ENCODE measurements at regions not wholly inside any gene's neighbourhood (a gene's known extent, or its start where the extent isn't known, plus 50 kb on each side); places are given as distances from the start of the nearest gene placed in this dataset.

DNA sequence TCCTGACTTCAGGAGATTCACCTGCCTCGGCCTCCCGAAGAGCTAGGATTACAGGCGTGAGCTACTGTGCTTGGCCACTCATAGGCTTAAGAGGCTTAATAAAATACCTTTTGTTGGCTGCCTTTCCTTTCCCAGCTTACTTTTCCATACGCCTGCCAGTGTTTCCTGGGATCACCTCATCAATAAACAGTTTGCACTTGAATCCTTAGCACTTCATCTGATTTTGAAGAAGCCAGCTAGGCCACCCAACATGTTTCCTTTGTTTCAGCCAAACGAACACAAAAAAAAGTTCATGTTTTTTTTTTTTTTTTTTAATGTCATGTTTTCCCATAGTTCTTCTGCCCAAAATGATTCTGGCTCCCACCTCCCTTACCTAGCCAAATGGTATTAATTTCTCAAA is 92.3 kb downstream of the RAP2B start:
- H3K4me2 ChIP-seq, result no peak overlapping the region
- H3K9ac ChIP-seq, result no peak overlapping the region
- no peaks in the 10 kb centered on the region for H4K20me1 ChIP-seq
- no peaks in the 10 kb centered on the region for H3K9me3 ChIP-seq (replicated peaks in 1 of 11)
- H3K27me3 ChIP-seq, result no peaks in the 10 kb centered on the region
- TF ChIP-seq Cebpa-rat (IDR thresholded peaks at IDR 0.05), result no peak
- H3K36me3 ChIP-seq, result no peaks in the 10 kb centered on the region
- peaks cover 0 to 72% (median 0%) of the 10 kb centered on the region in 10 experiments; a peak in 6 of 20 replicates for H3K4me1 ChIP-seq
- no peak overlapping the region for H3K4me3 ChIP-seq
- H3K27ac ChIP-seq, result no peak overlapping the region

DNA sequence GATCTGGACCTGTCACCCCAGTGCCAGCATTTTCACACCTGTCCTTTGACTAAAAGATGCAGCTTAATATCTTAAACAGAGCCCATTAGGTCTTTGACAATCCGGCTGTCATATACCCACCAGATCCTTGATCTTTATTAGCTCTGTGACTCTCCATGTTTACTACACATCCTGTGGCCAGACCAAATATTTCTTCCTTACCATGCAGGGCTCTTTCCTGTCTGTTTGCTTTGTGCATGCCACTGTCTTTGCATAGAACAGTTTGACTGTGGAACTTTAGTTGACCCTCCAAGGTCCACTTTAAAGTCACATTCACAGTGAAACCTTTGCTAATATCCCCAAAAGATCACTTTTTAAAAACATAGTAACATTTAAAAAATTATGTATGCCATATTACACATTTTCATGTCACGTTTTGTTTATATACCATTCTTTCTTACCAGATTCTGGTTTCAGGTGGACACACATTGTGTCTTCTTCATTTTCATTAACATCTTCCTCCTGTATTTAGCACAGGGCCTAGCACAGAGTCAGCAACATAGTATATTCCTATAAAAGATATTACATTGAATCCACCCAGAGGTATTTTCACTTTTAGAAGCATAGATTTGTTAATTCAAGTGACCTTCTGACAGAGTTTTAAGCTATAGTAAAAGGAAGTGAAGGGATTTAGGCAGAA is 95.8 kb downstream of the RAP2B start:
- H3K4me2 ChIP-seq, result peak overlapping the region in 2 of 11 experiments; percentile 3 to 4; a peak in 2 of 22 replicates
- TF ChIP-seq Cebpa-rat (IDR thresholded peaks at IDR 0.05), result no peak
- no peak overlapping the region for H3K4me3 ChIP-seq
- H3K9me3 ChIP-seq (replicated peaks in 1 of 11), result no peaks in the 10 kb centered on the region
- no peaks in the 10 kb centered on the region for H3K36me3 ChIP-seq
- H4K20me1 ChIP-seq, result no peaks in the 10 kb centered on the region
- no peaks in the 10 kb centered on the region for H3K27me3 ChIP-seq
- H3K4me1 ChIP-seq, result peaks cover 0 to 38% (median 0%) of the 10 kb centered on the region in 10 experiments; a peak in 6 of 20 replicates
- H3K27ac ChIP-seq, result peak overlapping the region in 2 of 11 experiments; percentile 17 to 27; a peak in 2 of 22 replicates
- H3K9ac ChIP-seq, result 0 out of 22 replicates have a peak overlapping the region, but pooled peaks of 1 of the 11 experiments have one; percentile 6

DNA sequence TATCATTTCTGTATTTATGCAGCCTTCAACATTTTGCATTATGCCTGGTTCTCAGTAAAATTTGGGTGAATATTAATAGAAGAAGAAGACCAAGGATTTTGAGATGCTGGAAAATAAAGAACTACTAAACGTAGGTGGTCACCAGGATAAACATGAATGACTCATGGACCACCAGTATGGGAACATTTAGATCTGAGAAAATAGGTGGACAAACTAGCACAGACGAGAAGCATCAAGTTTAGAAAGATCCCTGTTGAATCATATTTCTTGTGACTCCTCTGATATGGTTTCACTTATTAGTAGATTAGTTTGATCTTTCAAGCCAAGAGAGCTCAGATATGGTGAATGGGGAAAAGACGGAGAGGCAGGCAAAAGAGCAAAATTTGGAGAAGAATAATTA is 97.9 kb downstream of the RAP2B start:
- Histone ChIP-seq H3K9ac (no peak overlapping the region), H3K4me1 (peaks cover 0 to 44% (median 0%) of the 10 kb centered on the region in 10 experiments; a peak in 6 of 20 replicates)
- no peak for TF ChIP-seq Cebpa-rat (IDR thresholded peaks at IDR 0.05)

DNA sequence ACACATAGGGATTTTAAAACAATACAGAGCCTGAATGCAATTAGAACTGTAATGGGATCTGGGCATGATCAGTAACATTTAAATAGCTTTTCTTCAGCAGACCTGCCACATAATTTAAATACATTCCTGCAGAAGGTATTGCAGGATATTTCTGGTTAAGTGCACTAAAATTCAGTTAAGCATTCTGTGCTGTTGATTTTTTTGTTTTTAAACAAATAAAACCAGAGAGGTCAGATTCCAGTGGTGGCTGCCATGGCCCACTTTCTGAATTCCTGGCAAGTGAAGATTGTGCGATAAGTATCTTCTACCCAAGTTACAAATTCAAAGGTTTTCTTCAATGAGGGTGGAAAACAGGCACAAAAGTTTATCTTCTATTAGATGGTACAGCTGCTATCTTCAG is 98.7 kb downstream of the RAP2B start:
- Histone ChIP-seq H3K9ac (no peak overlapping the region), H3K4me3 (no peak overlapping the region), H3K4me1 (peaks cover 0 to 39% (median 0%) of the 10 kb centered on the region in 10 experiments; a peak in 6 of 20 replicates), H3K36me3 (no peaks in the 10 kb centered on the region), H4K20me1 (no peaks in the 10 kb centered on the region), H3K27ac (no peak overlapping the region), H3K9me3 (replicated peaks in 1 of 11) (peaks cover 0 to 3% (median 0%) of the 10 kb centered on the region in 11 experiments; a peak in 1 of 22 replicates), H3K27me3 (no peaks in the 10 kb centered on the region), H3K4me2 (no peak overlapping the region)
- no peak for TF ChIP-seq Cebpa-rat (IDR thresholded peaks at IDR 0.05)

More for the DNA sequence above, 97.9 kb downstream of the RAP2B start:
- Histone ChIP-seq H3K9me3 (replicated peaks in 1 of 11) (no peaks in the 10 kb centered on the region), H3K27me3 (no peaks in the 10 kb centered on the region), H3K4me3 (no peak overlapping the region), H4K20me1 (no peaks in the 10 kb centered on the region), H3K36me3 (no peaks in the 10 kb centered on the region), H3K4me2 (no peak overlapping the region), H3K27ac (no peak overlapping the region)

DNA sequence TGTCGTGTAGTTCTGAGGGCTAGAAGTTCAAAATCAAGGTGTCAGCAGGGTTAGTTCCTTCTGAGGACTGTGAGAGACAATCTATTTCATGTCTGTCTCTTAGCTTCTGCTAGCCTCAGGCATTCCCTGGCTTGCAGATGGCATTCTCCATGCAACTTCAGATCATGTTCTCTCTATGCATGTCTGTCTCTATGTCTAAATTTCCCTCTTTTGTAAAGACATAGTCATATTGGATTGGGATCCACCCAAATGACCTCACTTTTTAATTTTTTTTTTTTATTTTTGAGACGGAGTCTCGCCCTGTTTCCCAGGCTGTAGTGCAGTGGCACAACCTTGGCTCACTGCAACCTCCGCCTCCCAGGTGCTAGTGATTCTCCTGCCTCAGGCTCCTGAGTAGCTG is 104.6 kb downstream of the RAP2B start:
- no peaks in the 10 kb centered on the region for H3K36me3 ChIP-seq
- H4K20me1 ChIP-seq, result no peaks in the 10 kb centered on the region
- H3K27me3 ChIP-seq, result no peaks in the 10 kb centered on the region
- H3K4me3 ChIP-seq, result no peak overlapping the region
- no peak overlapping the region for H3K9ac ChIP-seq
- no peak for TF ChIP-seq Cebpa-rat (IDR thresholded peaks at IDR 0.05)
- H3K9me3 ChIP-seq (replicated peaks in 1 of 11), result peaks cover 11 to 31% (median 18%) of the 10 kb centered on the region in 11 experiments; a peak in 19 of 22 replicates
- no peak overlapping the region for H3K4me2 ChIP-seq
- H3K4me1 ChIP-seq, result peaks cover 0 to 11% (median 0%) of the 10 kb centered on the region in 10 experiments; a peak in 3 of 20 replicates
- H3K27ac ChIP-seq, result no peak overlapping the region

DNA sequence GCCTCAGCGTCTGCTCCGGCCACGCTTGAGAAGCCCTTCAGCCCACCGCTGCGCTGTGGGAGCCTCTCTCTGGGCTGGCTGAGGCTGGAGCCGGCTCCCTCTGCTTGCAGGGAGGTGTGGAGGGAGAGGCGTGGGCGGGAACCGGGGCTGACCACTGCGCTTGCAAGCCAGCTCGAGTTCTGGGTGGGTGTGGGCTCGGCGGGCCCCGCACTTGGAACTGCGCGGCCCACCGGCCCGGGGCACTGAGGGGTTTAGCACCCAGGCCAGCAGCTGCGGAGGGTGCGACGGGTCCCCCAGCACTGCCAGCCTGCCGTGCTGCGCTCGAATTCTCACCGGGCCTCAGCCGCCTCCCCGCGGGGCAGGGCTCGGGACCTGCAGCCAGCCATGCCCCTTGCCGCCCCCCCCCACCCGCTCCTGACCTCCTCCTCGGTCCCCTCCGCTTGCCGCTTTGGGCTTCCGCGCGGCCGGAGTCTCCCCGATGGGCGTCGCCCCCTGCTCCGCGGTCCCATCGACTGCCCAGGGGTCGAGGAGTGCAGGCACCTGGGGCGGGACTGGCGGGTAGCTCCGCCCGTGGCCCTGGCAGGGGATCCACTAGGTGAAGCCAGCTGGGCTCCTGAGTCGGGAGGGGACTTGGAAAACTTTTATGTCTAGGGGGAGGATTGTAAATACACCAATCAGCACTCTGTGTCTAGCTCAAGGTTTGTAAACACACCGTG is 106.7 kb downstream of the RAP2B start:
- peaks cover 0 to 17% (median 0%) of the 10 kb centered on the region in 10 experiments; a peak in 6 of 20 replicates for H3K4me1 ChIP-seq
- H3K27me3 ChIP-seq, result no peaks in the 10 kb centered on the region
- no peak for TF ChIP-seq Cebpa-rat (IDR thresholded peaks at IDR 0.05)
- no peak overlapping the region for H3K4me2 ChIP-seq
- no peak overlapping the region for H3K9ac ChIP-seq
- no peaks in the 10 kb centered on the region for H3K36me3 ChIP-seq
- H3K9me3 ChIP-seq (replicated peaks in 1 of 11), result peaks cover 11 to 31% (median 18%) of the 10 kb centered on the region in 11 experiments; a peak in 19 of 22 replicates
- H4K20me1 ChIP-seq, result no peaks in the 10 kb centered on the region
- no peak overlapping the region for H3K27ac ChIP-seq
- no peak overlapping the region for H3K4me3 ChIP-seq

DNA sequence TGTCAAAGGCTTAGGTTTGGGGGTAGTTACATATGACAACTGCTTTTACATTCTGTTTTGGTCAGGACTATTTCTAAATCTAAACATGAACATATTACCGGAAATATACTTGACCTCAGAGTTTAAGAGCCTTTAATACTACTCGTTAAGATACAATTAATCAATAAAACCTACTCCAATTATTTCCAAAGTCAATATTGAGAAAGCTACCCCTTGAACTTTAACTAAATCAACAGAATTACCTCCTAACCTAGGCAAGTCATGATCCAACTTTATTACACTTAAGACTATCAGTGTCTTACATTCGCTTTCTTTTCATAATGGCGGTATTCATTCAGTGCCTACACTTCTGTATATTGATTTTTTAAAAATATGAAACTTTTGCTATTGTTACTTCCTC is 107.7 kb downstream of the RAP2B start:
- H3K4me3 ChIP-seq, result no peak overlapping the region
- no peak overlapping the region for H3K27ac ChIP-seq
- no peak for TF ChIP-seq Cebpa-rat (IDR thresholded peaks at IDR 0.05)
- no peak overlapping the region for H3K9ac ChIP-seq
- no peaks in the 10 kb centered on the region for H3K36me3 ChIP-seq
- no peaks in the 10 kb centered on the region for H3K27me3 ChIP-seq
- H4K20me1 ChIP-seq, result no peaks in the 10 kb centered on the region
- H3K9me3 ChIP-seq (replicated peaks in 1 of 11), result peaks cover 11 to 31% (median 18%) of the 10 kb centered on the region in 11 experiments; a peak in 19 of 22 replicates
- H3K4me2 ChIP-seq, result no peak overlapping the region
- peaks cover 0 to 19% (median 0%) of the 10 kb centered on the region in 10 experiments; a peak in 6 of 20 replicates for H3K4me1 ChIP-seq

DNA sequence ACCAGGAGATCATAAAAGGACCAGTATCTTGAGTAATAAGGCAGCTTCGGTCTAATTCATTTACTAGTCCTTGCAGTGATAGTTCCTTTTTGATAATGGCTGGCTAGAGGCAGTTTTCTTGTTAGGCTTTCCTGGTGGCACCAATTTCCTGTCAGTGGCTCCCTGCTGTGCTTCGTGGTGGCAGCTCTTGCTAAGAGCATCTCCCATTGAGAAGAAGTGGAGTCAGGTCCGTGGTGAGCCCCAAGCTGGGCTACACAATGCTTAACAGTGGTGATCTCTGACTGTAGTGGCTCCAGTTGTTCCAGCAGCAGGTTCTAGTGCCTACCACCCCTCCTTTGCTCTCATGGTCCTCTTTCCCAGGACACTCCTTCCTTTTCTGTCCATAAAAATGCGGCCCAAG is 111.2 kb downstream of the RAP2B start:
- TF ChIP-seq Cebpa-rat (IDR thresholded peaks at IDR 0.05), result no peak
- Histone ChIP-seq H3K27ac (no peak overlapping the region; a peak in 1 of 22 replicates), H3K9me3 (replicated peaks in 1 of 11) (peaks cover 6 to 8% (median 8%) of the 10 kb centered on the region in 11 experiments; a peak in 19 of 22 replicates), H3K4me3 (no peak overlapping the region), H3K36me3 (no peaks in the 10 kb centered on the region), H3K4me2 (peak overlapping the region in 2 of 11 experiments; percentile 42 to 59; a peak in 5 of 22 replicates), H3K9ac (no peak overlapping the region), H3K4me1 (peaks cover 0 to 19% (median 0%) of the 10 kb centered on the region in 10 experiments; a peak in 6 of 20 replicates), H3K27me3 (no peaks in the 10 kb centered on the region), H4K20me1 (no peaks in the 10 kb centered on the region)

DNA sequence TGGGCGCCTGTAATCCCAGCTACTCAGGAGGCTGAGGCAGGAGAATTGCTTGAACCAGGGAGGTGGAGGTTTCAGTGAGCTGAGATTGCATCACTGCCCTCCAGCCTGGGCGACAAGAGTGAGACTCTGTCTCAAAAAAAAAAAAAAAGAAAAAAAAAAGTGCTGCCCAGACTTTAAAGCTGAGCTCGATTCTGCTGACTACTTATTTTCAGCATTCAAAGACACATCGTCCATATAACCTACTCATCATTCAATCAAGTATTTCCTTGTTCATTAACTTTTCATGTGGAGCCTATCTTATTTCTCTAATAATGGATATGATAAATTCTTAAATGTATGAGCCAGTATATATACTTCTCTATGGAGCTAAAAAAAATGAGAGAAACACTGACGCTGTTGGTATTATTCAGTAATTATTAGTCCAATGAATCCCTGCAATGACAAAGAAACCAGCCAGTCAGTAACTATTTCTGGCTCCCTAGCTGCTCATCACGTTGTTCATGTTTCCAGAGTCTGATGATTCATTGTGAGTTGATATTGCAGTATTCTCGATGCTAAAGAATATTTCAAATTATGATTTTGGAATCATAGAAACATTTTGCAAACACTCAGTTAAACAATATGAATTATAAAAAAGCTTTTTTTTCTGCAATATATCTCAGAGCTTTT is 111.9 kb downstream of the RAP2B start:
- Histone ChIP-seq H3K36me3 (no peaks in the 10 kb centered on the region), H3K4me3 (no peak overlapping the region), H3K4me1 (peaks cover 0 to 19% (median 0%) of the 10 kb centered on the region in 10 experiments; a peak in 6 of 20 replicates), H3K9me3 (replicated peaks in 1 of 11) (peaks cover 0 to 2% (median 1%) of the 10 kb centered on the region in 11 experiments; a peak in 13 of 22 replicates), H3K27ac (no peak overlapping the region), H3K9ac (no peak overlapping the region), H4K20me1 (no peaks in the 10 kb centered on the region), H3K4me2 (peak overlapping the region in 1 of 11 experiments; percentile 42; a peak in 3 of 22 replicates), H3K27me3 (no peaks in the 10 kb centered on the region)
- TF ChIP-seq Cebpa-rat (IDR thresholded peaks at IDR 0.05), result no peak

Data from BLaER1 treated with 17β-estradiol and CSF1 and Interleukin-3, amounts not matched to agents 10 nM and 100 nM (cell line).